HEK293 (cell line): ENCODE measurements at regions not wholly inside any gene's neighbourhood (a gene's known extent, or its start where the extent isn't known, plus 50 kb on each side); places are given as distances from the start of the nearest gene placed in this dataset.
"Not testable (repeated sequence)": the region's sequence is repeated elsewhere in the genome, so short reads cannot be mapped to it uniquely, and the experiment has no call there.

Experiments
- CTCF ChIA-PET: fragments of 350-600 bp; formaldehyde crosslinking; extraction: SDS; loops from one replicate; lab custom pipeline; 2021; ENCODE audit warnings: antibody characterized with exemption; lab: Yijun Ruan, JAX
- POLR2A ChIA-PET: fragments of 300-600 bp; formaldehyde crosslinking; extraction: SDS; loops from one replicate; lab custom pipeline; 2020; ENCODE audit warnings: antibody characterized with exemption, inconsistent platforms; lab: Yijun Ruan, JAX
- H3K27ac ChIP-seq: fragments of 200-500 bp; sonication (Bioruptor generic); 2 replicates; pipeline ENCODE4 v1.5.1; 2014; ENCODE audit warnings: low read depth, low read length, control low read depth, inconsistent platforms; ENCODE audit errors: extremely low read depth
- H3K36me3 ChIP-seq, 2 experiments: fragments of 200-500 bp in 1 of 2; sonication (Bioruptor generic) in 1 of 2; 1 replicate in 1 of 2; 2 replicates in 1 of 2; pipeline ENCODE4 v1.5.1; 2014 to 2017; ENCODE audit warnings: inconsistent platforms in 2 of 2, low read length in 2 of 2; ENCODE audit not compliant: control insufficient read depth in 2 of 2, insufficient read depth in 1 of 2
- H3K4me1 ChIP-seq: fragments of 200-500 bp; sonication (Bioruptor generic); 2 replicates; pipeline ENCODE4 v1.5.1; 2014; ENCODE audit warnings: mild to moderate bottlenecking, low read length, inconsistent platforms; ENCODE audit not compliant: control insufficient read depth, insufficient read depth
- H3K4me3 ChIP-seq: 2 replicates; pipeline ENCODE4 v1.5.1; 2011; ENCODE audit warnings: low read depth, mild to moderate bottlenecking, control low read depth, low read length, moderate library complexity
- H3K9me3 ChIP-seq: fragments of 200-500 bp; sonication (Bioruptor generic); 2 replicates; pipeline ENCODE4 v1.5.1; 2014; ENCODE audit warnings: low read depth, low read length, inconsistent platforms; ENCODE audit not compliant: control insufficient read depth, insufficient read depth
- HOXA7 ChIP-seq: sonication (generic); formaldehyde crosslinking; IDR thresholded peaks from 2 replicates; pipeline ENCODE4 v1.8.1; 2022; ENCODE audit warnings: missing genetic modification reagents, borderline replicate concordance
- IKZF3 ChIP-seq: fragments of 450-650 bp; IDR thresholded peaks from 2 replicates; pipeline ENCODE4 v1.5.0; 2018; ENCODE audit warnings: missing biosample characterization, mild to moderate bottlenecking, missing genetic modification characterization, moderate library complexity
- KLF1 ChIP-seq: fragments of 450-650 bp; formaldehyde crosslinking; IDR thresholded peaks from 2 replicates; pipeline ENCODE4 v1.5.1; 2016; ENCODE audit warnings: missing biosample characterization, missing genetic modification characterization
- PATZ1 ChIP-seq: fragments of 450-650 bp; formaldehyde crosslinking; IDR thresholded peaks from 2 replicates; pipeline ENCODE4 v1.5.1; 2016; ENCODE audit warnings: missing biosample characterization, missing genetic modification characterization
- PRDM1 ChIP-seq: fragments of 450-650 bp; formaldehyde crosslinking; IDR thresholded peaks from 2 replicates; pipeline ENCODE4; 2016; ENCODE audit warnings: missing biosample characterization, missing genetic modification characterization
- REPIN1 ChIP-seq: fragments of 450-650 bp; formaldehyde crosslinking; IDR thresholded peaks from 2 replicates; pipeline ENCODE4 v1.5.1; 2017; ENCODE audit warnings: missing biosample characterization, missing genetic modification characterization, low read depth
- ZFP41 ChIP-seq: fragments of 450-650 bp; formaldehyde crosslinking; IDR thresholded peaks from 2 replicates; pipeline ENCODE4 v1.5.1; 2016; ENCODE audit warnings: missing biosample characterization, missing genetic modification characterization, borderline replicate concordance
- ZNF114 ChIP-seq: fragments of 450-650 bp; formaldehyde crosslinking; IDR thresholded peaks from 2 replicates; pipeline ENCODE4 v1.5.0; 2017; ENCODE audit warnings: missing biosample characterization, missing genetic modification characterization
- ZNF138 ChIP-seq: fragments of 450-650 bp; formaldehyde crosslinking; IDR thresholded peaks from 2 replicates; pipeline ENCODE4 v1.5.1; 2016; ENCODE audit warnings: missing biosample characterization, missing genetic modification characterization, borderline replicate concordance
- ZNF2 ChIP-seq: fragments of 450-650 bp; formaldehyde crosslinking; IDR thresholded peaks from 2 replicates; pipeline ENCODE4 v1.5.1; 2016; ENCODE audit warnings: missing biosample characterization, missing genetic modification characterization
- ZNF223 ChIP-seq: fragments of 450-650 bp; formaldehyde crosslinking; IDR thresholded peaks from 2 replicates; pipeline ENCODE4 v1.5.1; 2016; ENCODE audit warnings: missing biosample characterization, missing genetic modification characterization
- ZNF391 ChIP-seq: fragments of 450-650 bp; formaldehyde crosslinking; IDR thresholded peaks from 2 replicates; pipeline ENCODE4 v1.5.1; 2016; ENCODE audit warnings: low read depth, missing biosample characterization, missing genetic modification characterization, borderline replicate concordance
- ZNF404 ChIP-seq: fragments of 450-650 bp; formaldehyde crosslinking; IDR thresholded peaks from 2 replicates; pipeline ENCODE4 v1.5.1; 2017; ENCODE audit warnings: missing biosample characterization, missing genetic modification characterization
- ZNF529 ChIP-seq: fragments of 450-650 bp; formaldehyde crosslinking; IDR thresholded peaks from 2 replicates; pipeline ENCODE4 v1.5.1; 2017; ENCODE audit warnings: missing genetic modification characterization, missing biosample characterization; ENCODE audit not compliant: insufficient replicate concordance
- ZNF571 ChIP-seq: fragments of 450-650 bp; formaldehyde crosslinking; IDR thresholded peaks from 2 replicates; pipeline ENCODE4 v1.5.0; 2017; ENCODE audit warnings: missing biosample characterization, missing genetic modification characterization
- ZNF626 ChIP-seq: fragments of 450-650 bp; sonication (Bioruptor Pico); formaldehyde crosslinking; IDR thresholded peaks from 2 replicates; pipeline ENCODE4 v1.5.1; 2018; ENCODE audit warnings: missing biosample characterization, missing genetic modification characterization, inconsistent platforms
- ZNF654 ChIP-seq: fragments of 450-650 bp; formaldehyde crosslinking; IDR thresholded peaks from 2 replicates; pipeline ENCODE4 v1.5.1; 2016; ENCODE audit warnings: low read depth, missing biosample characterization, missing genetic modification characterization
- TF ChIP-seq, protein P1 (sequence below): fragments of 450-650 bp; formaldehyde crosslinking; IDR thresholded peaks from 2 replicates; pipeline ENCODE4 v1.5.1; 2016; ENCODE audit warnings: missing biosample characterization, missing genetic modification characterization
- TF ChIP-seq, protein P2 (sequence below): fragments of 450-650 bp; formaldehyde crosslinking; IDR thresholded peaks from 2 replicates; pipeline ENCODE4 v1.5.1; 2016; ENCODE audit warnings: missing biosample characterization, missing genetic modification characterization, low read depth
- TF ChIP-seq, protein P3 (sequence below): fragments of 450-650 bp; formaldehyde crosslinking; IDR thresholded peaks from 2 replicates; pipeline ENCODE4 v1.5.1; 2016; ENCODE audit warnings: missing biosample characterization, missing genetic modification characterization

- Histone ChIP-seq H3K4me3 (no peak overlapping the region), H3K9me3 (no peaks in the 10 kb centered on the region), H3K27ac (no peak overlapping the region), H3K4me1 (no peaks in the 10 kb centered on the region), H3K36me3 (no peaks in the 10 kb centered on the region)
- ChIA-PET POLR2A (no interaction called here), CTCF (interaction anchor here (0.7 kb wide), 1 partner anchor 10 kb away, joined by 3 read pairs; no protein-coding TSS in a partner anchor)
- no peak for TF ChIP-seq ZNF654 (tag by site-specific recombination)
- TF ChIP-seq, protein P1, sequence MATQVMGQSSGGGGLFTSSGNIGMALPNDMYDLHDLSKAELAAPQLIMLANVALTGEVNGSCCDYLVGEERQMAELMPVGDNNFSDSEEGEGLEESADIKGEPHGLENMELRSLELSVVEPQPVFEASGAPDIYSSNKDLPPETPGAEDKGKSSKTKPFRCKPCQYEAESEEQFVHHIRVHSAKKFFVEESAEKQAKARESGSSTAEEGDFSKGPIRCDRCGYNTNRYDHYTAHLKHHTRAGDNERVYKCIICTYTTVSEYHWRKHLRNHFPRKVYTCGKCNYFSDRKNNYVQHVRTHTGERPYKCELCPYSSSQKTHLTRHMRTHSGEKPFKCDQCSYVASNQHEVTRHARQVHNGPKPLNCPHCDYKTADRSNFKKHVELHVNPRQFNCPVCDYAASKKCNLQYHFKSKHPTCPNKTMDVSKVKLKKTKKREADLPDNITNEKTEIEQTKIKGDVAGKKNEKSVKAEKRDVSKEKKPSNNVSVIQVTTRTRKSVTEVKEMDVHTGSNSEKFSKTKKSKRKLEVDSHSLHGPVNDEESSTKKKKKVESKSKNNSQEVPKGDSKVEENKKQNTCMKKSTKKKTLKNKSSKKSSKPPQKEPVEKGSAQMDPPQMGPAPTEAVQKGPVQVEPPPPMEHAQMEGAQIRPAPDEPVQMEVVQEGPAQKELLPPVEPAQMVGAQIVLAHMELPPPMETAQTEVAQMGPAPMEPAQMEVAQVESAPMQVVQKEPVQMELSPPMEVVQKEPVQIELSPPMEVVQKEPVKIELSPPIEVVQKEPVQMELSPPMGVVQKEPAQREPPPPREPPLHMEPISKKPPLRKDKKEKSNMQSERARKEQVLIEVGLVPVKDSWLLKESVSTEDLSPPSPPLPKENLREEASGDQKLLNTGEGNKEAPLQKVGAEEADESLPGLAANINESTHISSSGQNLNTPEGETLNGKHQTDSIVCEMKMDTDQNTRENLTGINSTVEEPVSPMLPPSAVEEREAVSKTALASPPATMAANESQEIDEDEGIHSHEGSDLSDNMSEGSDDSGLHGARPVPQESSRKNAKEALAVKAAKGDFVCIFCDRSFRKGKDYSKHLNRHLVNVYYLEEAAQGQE (tag by site-specific recombination), result no peak
Measured at GRCh38 chr4:60485276-60485675, 714.9 kb upstream of the ADGRL3 start.

DNA sequence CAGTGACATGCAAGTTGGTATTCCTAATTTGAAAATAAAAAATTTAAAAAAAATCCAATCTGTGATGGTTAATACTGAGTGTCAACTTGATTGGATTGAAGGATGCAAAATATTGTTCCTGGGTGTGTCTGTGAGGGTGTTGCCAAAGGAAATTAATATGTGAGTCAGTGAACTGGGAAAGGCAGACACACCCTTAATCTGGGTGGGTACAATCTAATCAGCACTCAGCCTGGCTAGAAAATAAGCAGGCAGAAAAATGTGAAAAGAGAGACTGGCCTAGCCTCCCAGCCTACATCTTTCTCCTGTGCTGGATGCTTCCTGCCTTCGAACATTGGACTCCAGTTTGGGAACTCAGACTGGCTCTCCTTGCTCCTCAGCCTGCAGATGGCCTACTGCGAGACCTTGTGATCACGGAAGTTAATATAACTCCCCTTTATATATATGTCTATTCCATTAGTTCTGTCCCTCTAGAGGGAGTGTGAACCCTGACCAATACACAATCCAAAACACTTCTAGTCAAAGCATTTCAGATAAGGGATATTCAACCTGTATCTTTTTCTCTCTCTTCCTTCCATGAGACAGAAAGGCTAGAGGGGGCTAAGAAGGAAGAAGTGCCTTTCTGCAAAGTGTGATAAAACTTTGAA, 712.9 kb upstream of the ADGRL3 start:
- H3K4me1 ChIP-seq, POLR2A ChIA-PET, H3K27ac ChIP-seq, H3K36me3 ChIP-seq, CTCF ChIA-PET, H3K9me3 ChIP-seq, H3K4me3 ChIP-seq: not testable (repeated sequence)

- no peak overlapping the region for H3K4me3 ChIP-seq
- ChIA-PET POLR2A (no interaction called here), CTCF (no interaction called here)
- H3K27ac ChIP-seq, result no peak overlapping the region
- TF ChIP-seq ZNF571 (tag by site-specific recombination) (no peak), KLF1 (tag by site-specific recombination) (no peak), ZNF114 (tag by site-specific recombination) (no peak), HOXA7 (CRISPR knock-in tag) (no peak), PRDM1 (no peak), ZNF223 (tag by site-specific recombination) (no peak), REPIN1 (tag by site-specific recombination) (no peak), PATZ1 (no peak), IKZF3 (tag by site-specific recombination) (no peak), ZNF2 (tag by site-specific recombination) (no peak), ZNF529 (no peak), ZNF626 (tag by site-specific recombination) (no peak), ZNF391 (no peak), ZNF404 (tag by site-specific recombination) (no peak), ZFP41 (no peak), ZNF138 (no peak)
- TF ChIP-seq, protein P2, sequence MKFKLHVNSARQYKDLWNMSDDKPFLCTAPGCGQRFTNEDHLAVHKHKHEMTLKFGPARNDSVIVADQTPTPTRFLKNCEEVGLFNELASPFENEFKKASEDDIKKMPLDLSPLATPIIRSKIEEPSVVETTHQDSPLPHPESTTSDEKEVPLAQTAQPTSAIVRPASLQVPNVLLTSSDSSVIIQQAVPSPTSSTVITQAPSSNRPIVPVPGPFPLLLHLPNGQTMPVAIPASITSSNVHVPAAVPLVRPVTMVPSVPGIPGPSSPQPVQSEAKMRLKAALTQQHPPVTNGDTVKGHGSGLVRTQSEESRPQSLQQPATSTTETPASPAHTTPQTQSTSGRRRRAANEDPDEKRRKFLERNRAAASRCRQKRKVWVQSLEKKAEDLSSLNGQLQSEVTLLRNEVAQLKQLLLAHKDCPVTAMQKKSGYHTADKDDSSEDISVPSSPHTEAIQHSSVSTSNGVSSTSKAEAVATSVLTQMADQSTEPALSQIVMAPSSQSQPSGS (tag by site-specific recombination), result no peak
- TF ChIP-seq, protein P3, sequence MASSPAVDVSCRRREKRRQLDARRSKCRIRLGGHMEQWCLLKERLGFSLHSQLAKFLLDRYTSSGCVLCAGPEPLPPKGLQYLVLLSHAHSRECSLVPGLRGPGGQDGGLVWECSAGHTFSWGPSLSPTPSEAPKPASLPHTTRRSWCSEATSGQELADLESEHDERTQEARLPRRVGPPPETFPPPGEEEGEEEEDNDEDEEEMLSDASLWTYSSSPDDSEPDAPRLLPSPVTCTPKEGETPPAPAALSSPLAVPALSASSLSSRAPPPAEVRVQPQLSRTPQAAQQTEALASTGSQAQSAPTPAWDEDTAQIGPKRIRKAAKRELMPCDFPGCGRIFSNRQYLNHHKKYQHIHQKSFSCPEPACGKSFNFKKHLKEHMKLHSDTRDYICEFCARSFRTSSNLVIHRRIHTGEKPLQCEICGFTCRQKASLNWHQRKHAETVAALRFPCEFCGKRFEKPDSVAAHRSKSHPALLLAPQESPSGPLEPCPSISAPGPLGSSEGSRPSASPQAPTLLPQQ (tag by site-specific recombination), result no peak
- H3K4me1 ChIP-seq, result no peaks in the 10 kb centered on the region
- H3K36me3 ChIP-seq, result no peaks in the 10 kb centered on the region
- no peaks in the 10 kb centered on the region for H3K9me3 ChIP-seq
Measured at GRCh38 chr4:60500810-60501209, 699.3 kb upstream of the ADGRL3 start.
